IPS DF 19.7 (cell line): ENCODE measurements at regions not wholly inside any gene's neighbourhood (a gene's known extent, or its start where the extent isn't known, plus 50 kb on each side); places are given as distances from the start of the nearest gene placed in this dataset.

Experiments used
- DNase-seq: peaks from one replicate; pipeline ENCODE4 v3.0.0-alpha.2; 2013; ENCODE audit warnings: low read depth, low spot score

DNA sequence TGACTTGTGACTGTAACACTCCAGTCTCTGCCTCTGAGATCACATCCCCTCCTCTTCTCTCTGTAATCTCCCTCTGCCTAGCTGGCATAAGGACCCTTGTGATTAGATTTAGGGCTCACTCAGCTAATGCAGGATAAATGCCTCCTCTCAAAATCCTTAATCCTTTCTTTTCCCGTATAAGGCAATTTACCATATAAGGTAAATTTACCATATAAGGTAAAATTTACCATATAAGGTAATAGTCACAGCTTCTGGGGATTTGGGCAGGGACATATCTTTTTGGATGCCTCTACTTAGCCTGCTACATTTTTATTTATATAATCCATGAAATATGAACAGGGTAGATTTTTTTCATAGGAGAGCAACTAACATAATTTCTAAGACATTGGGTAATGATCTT is 318.0 kb upstream of the PUM3 start:
- DNase-seq, result no peak

DNA sequence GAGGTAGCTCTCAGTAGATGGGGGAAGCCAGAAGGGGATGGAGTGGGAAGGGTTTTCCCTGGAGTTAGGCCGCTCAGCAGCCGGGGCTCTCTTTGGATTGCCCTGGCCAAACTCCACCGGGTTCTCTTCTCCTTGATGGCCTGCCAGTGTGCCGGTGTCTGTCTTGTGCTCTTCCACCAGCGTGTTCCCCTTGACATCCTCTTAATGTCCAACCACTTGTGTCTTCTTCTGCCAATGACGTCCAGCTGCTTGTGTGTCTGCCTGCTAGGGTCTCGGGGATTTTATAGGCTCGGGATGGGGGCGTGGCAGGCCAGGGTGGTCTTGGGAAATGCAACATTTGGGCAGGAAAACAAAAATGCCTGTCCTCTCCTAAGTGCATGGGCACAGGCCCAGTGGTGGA is 313.1 kb upstream of the PUM3 start:
- no peak for DNase-seq

DNA sequence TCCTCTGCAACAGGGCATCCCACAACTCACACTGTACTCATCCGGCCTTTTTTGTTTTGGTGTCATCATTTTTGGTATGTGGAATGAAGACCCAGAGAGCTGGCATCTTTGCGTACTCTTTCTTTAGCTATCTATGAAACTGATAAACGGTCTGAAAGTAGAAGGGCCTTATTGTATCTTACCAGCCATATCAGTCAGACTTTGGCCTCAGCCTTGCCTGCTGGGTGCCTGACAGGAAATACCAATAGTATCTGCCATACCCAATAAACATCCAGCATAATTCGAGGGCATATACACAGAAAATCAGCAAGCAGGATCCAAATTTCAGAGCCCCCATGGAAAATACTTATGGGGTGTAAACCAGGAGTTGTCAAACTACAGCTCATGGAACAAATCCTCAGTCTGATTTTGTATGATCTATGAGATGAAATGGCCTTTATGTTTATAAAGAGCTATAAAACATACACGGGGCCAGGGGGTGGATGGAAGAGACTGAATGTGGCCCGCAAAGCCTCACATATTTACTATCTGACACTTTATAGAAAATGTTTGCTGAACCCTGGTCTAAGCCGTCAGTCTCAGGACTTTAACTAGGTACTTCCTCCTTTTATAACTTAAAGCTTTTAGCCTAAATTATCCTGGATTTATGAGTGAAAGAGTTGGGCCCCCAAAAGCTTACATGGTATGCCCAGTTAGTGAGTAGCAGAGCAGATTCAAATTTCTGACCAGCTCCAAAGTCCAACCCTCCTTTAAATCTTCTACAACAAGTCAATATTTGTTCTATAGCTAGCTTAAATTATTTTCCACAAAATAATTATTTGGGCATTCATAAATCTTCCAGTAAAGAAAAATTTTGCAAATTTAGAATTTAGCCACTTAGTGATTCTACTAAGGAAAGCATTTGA is 308.0 kb upstream of the PUM3 start:
- DNase-seq, result no peak

- no peak for DNase-seq
Observed at GRCh38 chr9:3150074-3150473, 306.2 kb upstream of the PUM3 start.

DNA sequence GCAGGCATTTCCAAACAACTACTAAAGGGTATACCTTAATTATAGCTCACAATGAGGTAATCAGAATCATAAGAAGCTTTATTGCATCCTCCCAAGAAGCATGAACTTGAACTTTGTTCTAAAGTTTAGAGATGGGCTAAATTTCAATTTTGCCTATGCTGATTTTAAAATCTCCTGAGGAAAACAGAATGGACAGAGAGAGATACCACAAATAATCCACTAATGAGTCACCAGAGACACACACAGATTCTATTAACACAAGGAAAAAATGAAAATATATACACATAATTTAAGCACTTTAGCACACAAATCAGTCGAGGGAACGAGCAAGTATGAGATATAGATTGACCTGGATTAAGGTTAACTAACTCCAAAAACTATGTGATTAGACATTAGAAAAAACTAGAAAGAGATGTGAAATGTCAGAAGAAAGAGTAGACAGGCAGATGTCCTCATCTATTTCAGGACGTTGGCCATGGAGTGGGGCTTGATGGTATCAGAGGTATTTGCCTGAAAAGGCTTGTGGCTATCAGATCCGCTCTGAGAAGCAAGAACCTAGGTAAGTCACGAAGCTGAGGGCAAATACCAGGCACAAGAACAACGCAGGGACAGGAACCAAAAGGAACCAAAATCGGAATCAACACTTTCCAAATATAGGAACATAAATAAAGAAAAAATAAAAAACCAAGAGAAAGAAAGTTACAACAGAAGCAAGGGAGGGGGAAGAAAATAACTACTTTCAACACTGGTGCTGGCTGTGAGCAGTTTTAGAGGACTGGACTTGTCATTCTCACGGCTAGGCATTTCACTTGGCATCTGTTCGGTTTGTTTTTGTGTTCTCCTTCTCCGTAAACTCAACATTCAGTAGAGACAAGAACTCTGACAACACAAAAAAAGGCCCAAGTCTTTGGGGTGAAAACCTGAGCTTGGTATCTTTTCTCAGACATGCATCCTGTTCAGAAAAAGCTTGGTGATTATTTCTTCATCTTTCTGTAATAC is 294.6 kb upstream of the PUM3 start:
- DNase-seq, result no peak

GRCh38 chr9:3137347-3137695 is 293.4 kb upstream of the PUM3 start:
- DNase-seq, result no peak

DNA sequence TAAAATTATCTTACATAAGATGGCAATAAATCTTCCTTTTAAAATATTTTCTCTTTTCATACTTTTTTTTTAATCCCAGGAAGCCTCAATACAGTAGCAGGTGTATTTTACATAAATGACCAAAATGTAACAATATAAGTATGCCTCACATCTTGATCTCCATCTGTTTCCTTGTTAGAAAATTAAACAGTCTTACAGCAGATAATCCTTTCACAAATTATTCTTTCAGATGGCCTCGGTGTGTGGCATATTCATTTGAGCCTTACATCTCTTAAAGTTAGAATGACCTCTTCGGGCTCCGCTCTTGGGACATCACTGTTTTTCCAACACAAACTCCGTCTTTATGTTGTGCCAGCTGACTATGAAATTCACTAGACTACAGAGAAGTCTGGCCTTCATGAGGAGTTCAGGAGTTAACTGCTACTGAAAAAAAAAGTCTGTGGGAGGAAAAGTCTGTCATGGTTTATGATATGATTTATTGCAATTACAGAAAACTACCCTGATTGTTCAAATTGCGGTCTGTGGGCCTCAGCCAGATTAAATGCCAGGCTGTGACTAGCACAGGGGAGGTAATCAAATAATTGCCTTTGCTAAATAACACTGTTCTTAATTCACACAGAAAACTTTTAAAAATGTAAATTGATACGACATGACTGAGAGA is 292.9 kb upstream of the PUM3 start:
- DNase-seq, result no peak

DNA sequence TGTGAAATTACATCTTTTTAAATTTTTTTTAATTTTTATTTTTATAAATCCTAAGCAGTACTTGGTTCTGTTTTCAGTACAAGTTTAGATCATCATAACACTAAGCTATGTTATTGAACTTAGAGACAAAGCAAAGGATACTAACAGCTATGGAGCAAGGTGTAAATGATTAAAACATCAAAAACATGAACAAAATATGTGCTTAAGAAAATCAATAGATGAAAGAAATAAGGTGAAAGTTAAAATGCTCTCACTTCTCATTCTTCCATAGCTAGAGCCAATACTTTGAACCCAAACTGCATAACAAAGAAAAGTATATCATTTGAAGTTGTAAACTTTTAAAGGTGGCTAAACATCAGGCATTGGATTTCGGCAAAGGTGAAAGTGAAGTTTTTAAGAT is 292.3 kb upstream of the PUM3 start:
- no peak for DNase-seq

DNA sequence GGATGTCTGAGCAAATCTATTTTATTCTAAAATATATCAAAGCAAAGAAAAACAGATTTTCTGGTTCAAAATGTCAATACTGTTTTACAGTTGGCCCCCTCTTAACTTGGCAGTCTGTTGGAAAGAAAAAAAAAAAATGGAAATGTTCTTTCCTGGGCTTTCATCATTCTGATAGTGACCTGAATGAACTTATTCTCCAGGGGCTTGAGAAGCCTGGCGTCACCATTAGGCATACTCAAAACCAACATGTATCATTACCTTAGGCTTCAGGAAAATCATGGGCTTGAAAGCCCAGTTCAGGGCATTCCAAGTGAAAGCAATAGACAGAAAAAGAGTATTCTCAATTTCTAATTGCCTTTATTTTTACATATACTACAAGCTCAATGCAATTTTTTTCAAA is 283.7 kb upstream of the PUM3 start:
- DNase-seq, result no peak

DNA sequence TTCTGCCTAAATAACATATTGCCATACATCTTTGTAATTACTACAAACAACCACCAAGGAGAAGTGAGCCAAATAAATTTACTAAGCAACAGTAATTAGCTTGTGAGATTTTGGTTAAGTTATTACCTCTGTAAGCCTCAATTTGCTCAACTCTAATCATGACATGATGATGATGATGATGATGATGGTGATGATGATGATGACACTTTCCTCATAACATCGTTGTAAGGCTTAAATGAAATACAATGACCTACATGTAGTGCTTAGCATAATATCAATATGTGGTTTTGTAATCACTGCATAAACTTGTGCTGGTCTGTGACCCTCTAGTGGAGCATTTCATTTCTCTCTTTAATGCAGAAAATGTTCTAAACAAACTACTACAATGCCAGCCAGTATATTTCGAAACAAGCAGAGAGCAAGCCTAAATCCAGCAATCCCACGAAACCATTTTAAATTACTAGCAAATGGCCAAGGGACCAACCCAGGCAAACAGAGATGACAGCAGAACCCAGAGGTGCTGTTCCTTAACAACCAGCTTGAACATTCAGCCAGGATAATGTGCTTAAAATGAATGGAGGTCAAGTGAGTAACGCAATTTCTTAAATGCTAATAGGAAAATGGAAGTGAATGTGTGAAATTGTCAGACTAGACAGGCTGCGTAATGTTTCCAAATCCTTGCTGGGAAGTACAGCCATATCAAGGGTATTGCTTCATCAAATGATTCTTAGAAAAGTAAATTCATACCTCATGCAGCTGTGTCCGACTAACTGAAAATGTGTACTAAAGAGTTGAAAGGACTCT is 281.9 kb upstream of the PUM3 start:
- DNase-seq, result no peak

- no peak for DNase-seq
Observed at GRCh38 chr9:3124001-3124400, 280.1 kb upstream of the PUM3 start.

DNA sequence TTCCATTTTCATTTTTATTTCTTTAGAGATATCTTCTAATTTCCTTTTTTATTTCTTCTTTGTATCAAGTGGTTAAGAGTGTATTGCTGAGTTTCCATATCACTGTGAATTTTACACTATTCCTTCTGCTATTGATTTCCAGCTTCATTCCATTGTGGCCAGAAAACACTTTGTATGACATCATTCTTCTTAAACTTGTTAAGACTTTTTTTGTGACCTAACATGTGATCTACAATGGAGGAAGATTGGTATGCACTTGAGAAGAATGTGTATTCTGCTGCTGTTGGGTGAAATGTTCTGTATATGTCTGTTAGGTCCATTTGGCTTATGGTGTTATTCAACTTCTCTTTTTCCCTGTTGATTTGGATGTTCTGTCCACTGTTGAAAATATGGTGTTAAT is 274.2 kb upstream of the PUM3 start:
- DNase-seq, result no peak

- DNase-seq, result no peak
Observed at GRCh38 chr9:3099646-3100045, 255.8 kb upstream of the PUM3 start.

DNA sequence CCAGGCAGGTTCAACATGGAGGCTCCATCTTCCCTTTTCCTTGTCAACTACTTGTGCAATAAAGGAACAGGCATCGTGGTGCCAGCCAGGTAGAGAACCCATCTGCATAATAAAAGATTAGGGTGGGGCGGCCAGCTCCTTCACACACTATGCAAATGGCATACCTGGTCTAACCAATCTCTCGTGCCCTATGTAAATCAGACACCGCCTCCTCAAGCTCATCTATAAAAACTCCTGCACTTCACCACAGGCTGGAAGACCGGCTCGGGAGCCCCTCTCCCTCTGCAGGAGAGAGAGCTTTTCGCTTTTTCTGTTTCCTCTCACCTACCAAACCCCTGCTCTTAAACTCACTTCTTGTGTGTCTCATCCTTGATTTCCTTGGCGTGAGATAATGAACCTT is 244.3 kb upstream of the PUM3 start:
- peak; percentile 42 for DNase-seq

DNA sequence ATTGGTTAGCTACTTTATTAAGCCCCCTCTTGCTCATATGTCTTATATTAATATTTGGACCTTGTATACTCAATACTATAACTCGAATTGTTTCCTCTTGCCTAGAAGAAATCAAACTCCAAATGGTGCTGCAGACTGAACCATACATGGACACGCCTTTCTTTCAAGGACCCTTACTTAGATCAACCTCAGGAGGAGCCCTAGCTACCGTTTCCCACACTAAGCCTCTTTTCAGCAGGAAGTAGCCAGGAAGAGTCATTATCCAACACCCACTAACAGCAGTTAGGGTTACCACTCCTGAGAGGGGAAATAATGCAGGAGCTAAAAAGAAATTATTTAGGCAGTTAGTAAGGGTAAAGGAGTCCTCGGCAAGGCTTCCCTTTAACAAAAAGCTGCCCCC is 243.8 kb upstream of the PUM3 start:
- no peak for DNase-seq

DNA sequence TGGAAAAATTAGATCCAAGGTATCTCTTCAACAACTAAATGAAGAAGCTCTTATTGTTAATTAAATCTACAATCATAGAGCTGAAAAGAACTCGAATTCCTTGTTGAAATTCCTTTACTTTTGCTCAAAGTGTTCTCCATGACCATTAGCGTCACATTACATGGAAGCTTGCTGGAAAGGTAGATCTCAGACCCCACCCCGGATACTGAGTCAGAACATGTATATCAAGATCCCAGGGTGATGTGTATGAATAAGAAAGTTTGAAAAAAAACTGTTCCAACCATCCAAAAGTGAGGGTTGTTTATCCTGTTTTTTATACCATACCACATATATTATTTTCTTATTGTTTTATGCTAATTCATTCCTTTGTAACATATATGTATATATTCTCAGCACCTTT is 237.1 kb upstream of the PUM3 start:
- DNase-seq, result no peak

- DNase-seq, result no peak
Observed at GRCh38 chr9:3074247-3074646, 230.4 kb upstream of the PUM3 start.

GRCh38 chr9:3066591-3066990 is 222.7 kb upstream of the PUM3 start:
- no peak for DNase-seq

GRCh38 chr9:3059781-3060468 is 216.0 kb upstream of the PUM3 start:
- peak; percentile 57 for DNase-seq

DNA sequence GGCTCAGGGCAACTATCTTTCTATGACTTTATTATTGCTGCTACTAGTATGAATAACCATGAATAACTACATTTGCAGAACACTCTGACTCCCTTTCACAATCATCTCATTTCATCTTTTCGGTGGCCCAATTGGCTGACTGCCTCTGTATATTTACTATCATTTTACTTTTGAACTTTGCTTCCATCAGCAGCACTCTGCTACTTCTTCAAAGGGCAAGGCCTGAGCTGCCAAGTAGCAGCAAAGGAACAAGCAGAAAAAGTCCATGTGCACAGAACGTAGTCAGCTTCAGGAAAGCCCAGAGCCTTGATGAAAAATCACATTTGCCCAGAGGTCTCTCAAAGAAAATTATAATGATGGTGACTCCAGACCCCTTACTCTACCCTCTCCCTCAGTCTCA is 214.5 kb upstream of the PUM3 start:
- DNase-seq, result no peak
